ENCODE measurements at regions not wholly inside any gene's neighbourhood (a gene's known extent, or its start where the extent isn't known, plus 50 kb on each side); places are given as distances from the start of the nearest gene placed in this dataset.
A peak's percentile ranks its signal among the peaks of the same experiment; 100 is the strongest.

GRCh38 chr15:81939604-81940440 is 106.0 kb downstream of the MEX3B start:
- peak; percentile 72 for TF ChIP-seq CTCF (IDR thresholded peaks at IDR 0.05; ENCODE audit: low read depth, low read length)
- TF ChIP-seq POLR2A (IDR thresholded peaks at IDR 0.05; ENCODE audit: extremely low read depth, insufficient read length) = no peak
- no peak for TF ChIP-seq MAX (IDR thresholded peaks at IDR 0.05; ENCODE audit: low read depth, low read length)
- no peak for TF ChIP-seq MYC (IDR thresholded peaks at IDR 0.05; ENCODE audit: low read depth, low read length)

Measured in NB4 (cell line).